ENCODE measurements at regions not wholly inside any gene's neighbourhood (a gene's known extent, or its start where the extent isn't known, plus 50 kb on each side); places are given as distances from the start of the nearest gene placed in this dataset.

GRCh38 chr4:54359919-54360650 is 131.0 kb downstream of the PDGFRA start:
- Mint-ChIP-seq H3K4me3 (no peak overlapping the region), H3K9me3 (peaks cover 5% of the 10 kb centered on the region), H3K36me3 (no peaks in the 10 kb centered on the region), H3K27me3 (peaks cover 4% of the 10 kb centered on the region), H3K27ac (no peak overlapping the region), H3K4me1 (ENCODE audit: unreplicated experiment) (peaks cover under 1% of the 10 kb centered on the region)
- DNase-seq (ENCODE audit: extremely low spot score, unreplicated experiment): no peak
- TF ChIP-seq CTCF (conservative IDR thresholded peaks at IDR 0.05): no peak

DNA sequence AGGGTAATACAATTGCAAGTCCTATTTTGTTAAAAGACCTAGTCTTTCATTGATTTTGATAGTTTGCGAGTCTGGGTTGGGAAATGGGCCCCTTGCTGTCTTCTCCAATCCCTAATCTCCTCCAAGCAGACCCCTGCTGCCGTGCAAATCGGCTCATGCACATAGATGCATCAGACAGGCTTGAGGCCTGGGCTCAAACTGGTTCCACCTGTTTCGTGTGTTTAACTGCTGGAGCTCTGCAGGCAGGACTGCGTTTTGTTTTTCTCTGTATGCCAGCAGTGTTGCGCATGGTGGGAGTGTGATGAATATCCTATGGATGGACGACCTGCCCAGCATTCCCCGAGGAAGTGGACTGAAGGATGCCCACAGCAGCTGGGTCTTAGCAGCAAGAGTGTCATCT is 133.9 kb downstream of the PDGFRA start:
- no peak for TF ChIP-seq CTCF (conservative IDR thresholded peaks at IDR 0.05)
- no peak overlapping the region for H3K4me3 Mint-ChIP-seq
- DNase-seq (ENCODE audit: extremely low spot score, unreplicated experiment): no peak
- no peaks in the 10 kb centered on the region for H3K27me3 Mint-ChIP-seq
- no peaks in the 10 kb centered on the region for H3K36me3 Mint-ChIP-seq
- H3K9me3 Mint-ChIP-seq: peaks cover 5% of the 10 kb centered on the region
- H3K4me1 Mint-ChIP-seq (ENCODE audit: unreplicated experiment): peaks cover 19% of the 10 kb centered on the region
- no peak overlapping the region for H3K27ac Mint-ChIP-seq

DNA sequence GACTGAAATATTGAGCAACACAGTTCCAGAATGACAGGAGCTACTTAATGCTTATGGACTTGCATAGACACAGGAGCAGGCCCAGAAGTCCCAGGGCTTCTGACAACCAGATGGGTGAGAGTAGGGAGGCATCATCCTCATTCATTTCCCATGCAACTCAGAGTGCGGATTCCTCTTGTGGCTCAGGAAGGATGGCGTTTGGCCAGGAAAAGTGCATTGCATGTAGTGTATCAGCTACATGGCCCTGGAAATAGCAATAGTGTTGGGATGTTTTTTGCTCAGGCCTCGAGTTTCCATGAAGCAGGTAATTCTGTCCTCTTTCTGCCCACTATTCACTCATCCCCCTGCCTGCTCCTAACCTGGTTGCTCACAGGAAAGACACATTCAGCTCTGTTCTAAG is 136.6 kb downstream of the PDGFRA start:
- Mint-ChIP-seq H3K4me3 (no peak overlapping the region), H3K27me3 (no peaks in the 10 kb centered on the region), H3K36me3 (no peaks in the 10 kb centered on the region), H3K27ac (peak overlapping the region; percentile 27), H3K4me1 (ENCODE audit: unreplicated experiment) (peaks cover 19% of the 10 kb centered on the region), H3K9me3 (peaks cover 5% of the 10 kb centered on the region)
- no peak for TF ChIP-seq CTCF (conservative IDR thresholded peaks at IDR 0.05)
- no peak for DNase-seq (ENCODE audit: extremely low spot score, unreplicated experiment)

DNA sequence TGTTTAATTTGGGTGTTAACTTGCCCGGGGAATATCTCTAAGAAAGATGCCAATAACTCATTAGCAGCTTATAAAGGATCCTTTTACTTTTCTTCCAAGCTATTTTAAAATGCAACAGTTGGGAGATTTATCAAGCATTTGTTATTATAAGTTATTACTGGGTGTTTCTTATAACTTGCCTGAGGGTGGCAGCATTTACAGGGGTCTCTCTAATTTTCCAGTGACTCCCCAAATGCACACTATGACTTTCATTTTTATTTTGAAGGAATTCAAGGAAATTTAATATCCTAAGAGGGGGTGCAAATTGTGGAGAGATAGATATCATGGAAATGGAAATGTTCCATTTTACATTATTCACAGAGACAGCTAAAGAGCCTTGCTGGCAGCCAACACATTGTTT is 138.0 kb downstream of the PDGFRA start:
- Mint-ChIP-seq H3K36me3 (no peaks in the 10 kb centered on the region), H3K27ac (no peak overlapping the region), H3K4me1 (ENCODE audit: unreplicated experiment) (peaks cover 19% of the 10 kb centered on the region), H3K9me3 (peaks cover 7% of the 10 kb centered on the region), H3K4me3 (no peak overlapping the region), H3K27me3 (no peaks in the 10 kb centered on the region)
- TF ChIP-seq CTCF (conservative IDR thresholded peaks at IDR 0.05): no peak
- DNase-seq (ENCODE audit: extremely low spot score, unreplicated experiment): no peak

DNA sequence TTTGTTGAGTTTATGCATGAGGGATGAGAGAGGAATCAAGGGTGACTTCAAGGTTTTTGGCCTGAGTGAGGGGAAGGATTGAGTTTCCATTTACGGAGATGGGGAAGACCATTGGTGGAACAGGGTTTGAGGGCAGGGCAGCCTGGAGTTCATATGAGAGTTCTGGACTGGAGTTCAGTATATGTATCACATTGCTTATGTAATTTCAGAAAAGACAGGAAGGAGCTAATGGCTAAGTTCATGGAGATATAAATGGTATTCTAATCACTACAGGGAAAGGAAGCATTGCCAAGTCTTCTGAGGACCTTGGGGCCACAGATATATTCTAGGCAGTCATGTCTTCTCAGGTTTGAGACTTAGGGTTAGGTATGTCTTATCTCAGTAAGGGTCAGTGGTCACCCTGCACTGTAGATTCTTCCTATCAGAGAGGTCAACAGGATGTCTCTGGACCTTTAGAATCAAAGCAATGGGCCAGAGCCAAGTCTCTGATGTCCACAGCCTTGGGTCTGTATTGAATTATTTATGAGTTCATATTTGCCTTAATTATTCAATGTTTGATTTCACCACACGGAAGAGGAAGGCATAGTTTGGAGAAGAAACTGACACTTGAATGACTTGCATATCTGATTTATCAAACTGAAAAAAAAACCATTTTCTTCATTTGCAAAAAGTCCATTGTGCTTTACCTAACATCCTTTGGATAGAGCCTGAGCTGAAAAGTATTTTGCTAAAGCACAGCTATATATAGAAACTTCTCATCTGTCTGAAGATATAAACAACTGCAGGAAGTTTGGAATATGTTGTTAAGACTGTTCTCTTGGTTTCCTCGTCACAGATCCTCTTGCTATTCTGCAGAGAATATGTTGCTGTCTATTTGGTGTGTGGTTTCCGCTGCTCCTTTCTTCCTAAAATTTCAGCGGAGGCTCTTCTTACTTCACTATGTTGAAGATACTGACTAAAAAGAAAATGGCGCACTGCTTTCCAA is 139.5 kb downstream of the PDGFRA start:
- Mint-ChIP-seq H3K9me3 (peaks cover 4% of the 10 kb centered on the region), H3K4me1 (ENCODE audit: unreplicated experiment) (peaks cover 19% of the 10 kb centered on the region), H3K36me3 (no peaks in the 10 kb centered on the region), H3K27me3 (no peaks in the 10 kb centered on the region), H3K27ac (no peak overlapping the region), H3K4me3 (no peak overlapping the region)
- TF ChIP-seq CTCF (conservative IDR thresholded peaks at IDR 0.05): no peak
- no peak for DNase-seq (ENCODE audit: extremely low spot score, unreplicated experiment)

Measured in type B pancreatic cell (in vitro differentiated cells).